IMR-90 (cell line): ENCODE measurements at regions not wholly inside any gene's neighbourhood (a gene's known extent, or its start where the extent isn't known, plus 50 kb on each side); places are given as distances from the start of the nearest gene placed in this dataset.

Experiments used
- ATAC-seq: fragments of 200-7000 bp; cut with Tn5 transposase; 2 replicates; pipeline ENCODE4 v1.9.1; 2020; ENCODE audit warnings: low read depth, mild to moderate bottlenecking, moderate library complexity
- BruUV-seq: library from RNA; stranded (reverse); fragments of 400-500 nt; replicated peaks from 2 replicates; lab custom pipeline; 2021; lab: Mats Ljungman, UMichigan
- CTCF ChIA-PET: fragments of 300-600 bp; formaldehyde crosslinking; extraction: SDS; loops from one replicate; lab custom pipeline; 2021; ENCODE audit warnings: antibody characterized with exemption; lab: Yijun Ruan, JAX
- POLR2A ChIA-PET: fragments of 300-600 bp; sonication (Branson Sonifier 250); formaldehyde crosslinking; loops from one replicate; lab custom pipeline; 2022; ENCODE audit warnings: antibody characterized with exemption; ENCODE audit not compliant: unreplicated experiment; lab: Charles Lee
- DNase-seq: peaks from one replicate; pipeline ENCODE4 v3.0.0; 2013
- H2AFZ ChIP-seq: replicated peaks from 2 replicates; pipeline ENCODE3; 2013; ENCODE audit warnings: low read length, mild to moderate bottlenecking; ENCODE audit not compliant: poor library complexity
- H2AK5ac ChIP-seq: 2 replicates; pipeline ENCODE4 v1.6.1; 2013; ENCODE audit warnings: low read depth, low read length, inconsistent platforms
- H2AK9ac ChIP-seq: replicated peaks from 2 replicates; pipeline ENCODE3; 2013; ENCODE audit warnings: mild to moderate bottlenecking, low read depth, low read length, moderate library complexity; ENCODE audit not compliant: poor library complexity
- H2BK120ac ChIP-seq: 2 replicates; pipeline ENCODE4 v1.6.1; 2013; ENCODE audit warnings: low read depth, low read length, inconsistent platforms
- H2BK15ac ChIP-seq: 3 replicates; pipeline ENCODE4 v1.6.1; 2013; ENCODE audit warnings: low read depth, low read length, inconsistent platforms
- H2BK20ac ChIP-seq: 2 replicates; pipeline ENCODE4 v1.6.1; 2013; ENCODE audit warnings: low read depth, mild to moderate bottlenecking, inconsistent platforms, low read length, moderate library complexity
- H2BK5ac ChIP-seq: 2 replicates; pipeline ENCODE4 v1.6.1; 2013; ENCODE audit warnings: mild to moderate bottlenecking, low read depth, low read length, inconsistent platforms; ENCODE audit not compliant: poor library complexity, severe bottlenecking
- H3K14ac ChIP-seq: replicated peaks from 2 replicates; pipeline ENCODE4 v1.6.1; 2013; ENCODE audit warnings: low read depth, low read length, inconsistent platforms
- H3K18ac ChIP-seq: 2 replicates; pipeline ENCODE4 v1.6.1; 2013; ENCODE audit warnings: low read depth, low read length, control low read depth
- H3K23ac ChIP-seq: 2 replicates; pipeline ENCODE4 v1.6.1; 2013; ENCODE audit warnings: low read depth, low read length, inconsistent platforms
- H3K27ac ChIP-seq: 2 replicates; pipeline ENCODE4 v1.5.1; 2013; ENCODE audit warnings: mild to moderate bottlenecking, control low read depth, low read length; ENCODE audit not compliant: insufficient read depth
- H3K27me3 ChIP-seq: 2 replicates; pipeline ENCODE4 v1.6.1; 2013; ENCODE audit warnings: low read length; ENCODE audit not compliant: control insufficient read depth, insufficient read depth
- H3K36me3 ChIP-seq: 2 replicates; pipeline ENCODE4 v1.6.1; 2013; ENCODE audit warnings: low read length, mixed read lengths; ENCODE audit not compliant: control insufficient read depth, insufficient read depth
- H3K4ac ChIP-seq: 2 replicates; pipeline ENCODE4 v1.6.1; 2013; ENCODE audit warnings: low read depth, low read length, inconsistent platforms
- H3K4me1 ChIP-seq: 2 replicates; pipeline ENCODE4 v1.6.1; 2013; ENCODE audit warnings: low read length, mixed read lengths; ENCODE audit not compliant: control insufficient read depth, insufficient read depth
- H3K4me2 ChIP-seq: 2 replicates; pipeline ENCODE4 v1.6.1; 2013; ENCODE audit warnings: low read depth, mild to moderate bottlenecking, control low read depth, low read length, moderate library complexity
- H3K4me3 ChIP-seq: 2 replicates; pipeline ENCODE4 v1.5.1; 2013; ENCODE audit warnings: low read depth, mild to moderate bottlenecking, control low read depth, low read length, moderate library complexity; ENCODE audit not compliant: insufficient read depth
- H3K56ac ChIP-seq: 2 replicates; pipeline ENCODE4 v1.6.1; 2013; ENCODE audit warnings: low read length, inconsistent platforms; ENCODE audit not compliant: insufficient read depth; ENCODE audit errors: extremely low read depth
- H3K79me1 ChIP-seq, 2 experiments: 2 replicates each; pipeline ENCODE4 v1.6.1; 2013; ENCODE audit warnings: low read length in 2 of 2, inconsistent platforms in 1 of 2, low read depth in 1 of 2
- H3K9ac ChIP-seq: 2 replicates; pipeline ENCODE4 v1.6.1; 2013; ENCODE audit warnings: low read depth, low read length, control low read depth
- H3K9me1 ChIP-seq: 2 replicates; pipeline ENCODE4 v1.6.1; 2013; ENCODE audit warnings: low read length, inconsistent platforms; ENCODE audit not compliant: insufficient read depth
- H3K9me3 ChIP-seq: 2 replicates; pipeline ENCODE4 v1.6.1; 2013; ENCODE audit warnings: low read length; ENCODE audit not compliant: control insufficient read depth, insufficient read depth
- H4K20me1 ChIP-seq: 2 replicates; pipeline ENCODE4 v1.6.1; 2013; ENCODE audit warnings: low read length, inconsistent platforms; ENCODE audit not compliant: insufficient read depth
- H4K5ac ChIP-seq: 2 replicates; pipeline ENCODE4 v1.6.1; 2013; ENCODE audit warnings: mild to moderate bottlenecking, low read depth, low read length, control low read depth
- H4K8ac ChIP-seq, 2 experiments: 2 replicates each; pipeline ENCODE4 v1.6.1; 2013; ENCODE audit warnings: low read depth in 2 of 2, low read length in 2 of 2, control low read depth in 1 of 2, inconsistent platforms in 1 of 2
- H4K91ac ChIP-seq: 2 replicates; pipeline ENCODE4 v1.6.1; 2013; ENCODE audit warnings: low read depth, low read length, inconsistent platforms; ENCODE audit not compliant: insufficient read depth
- BHLHE40 ChIP-seq: fragments of 150-350 bp; IDR thresholded peaks from 2 replicates; pipeline ENCODE4 v1.6.1; 2016; ENCODE audit warnings: mild to moderate bottlenecking, low read depth, low read length
- CEBPB ChIP-seq: IDR thresholded peaks from 2 replicates; pipeline ENCODE4 v1.6.1; 2012; ENCODE audit warnings: low read depth, low read length, improper control_type of control experiment
- CHD1 ChIP-seq: IDR thresholded peaks from 2 replicates; pipeline ENCODE4 v1.6.1; 2012; ENCODE audit warnings: low read depth, low read length, improper control_type of control experiment
- FOS ChIP-seq: fragments of 150-350 bp; IDR thresholded peaks from 2 replicates; pipeline ENCODE4 v1.6.1; 2016; ENCODE audit warnings: low read depth, low read length
- MAFK ChIP-seq: IDR thresholded peaks from 2 replicates; pipeline ENCODE4 v1.6.1; 2012; ENCODE audit warnings: low read depth, low read length, improper control_type of control experiment
- MAZ ChIP-seq: IDR thresholded peaks from 2 replicates; pipeline ENCODE4 v1.6.1; 2012; ENCODE audit warnings: low read depth, mild to moderate bottlenecking, low read length, improper control_type of control experiment, moderate library complexity, borderline replicate concordance
- MXI1 ChIP-seq: IDR thresholded peaks from 2 replicates; pipeline ENCODE4 v1.6.1; 2012; ENCODE audit warnings: low read depth, mild to moderate bottlenecking, low read length, moderate library complexity, borderline replicate concordance
- NFE2L2 ChIP-seq: fragments of 150-350 bp; IDR thresholded peaks from 2 replicates; pipeline ENCODE4 v1.6.1; 2016; ENCODE audit warnings: low read depth, mild to moderate bottlenecking, low read length
- POLR2A ChIP-seq: IDR thresholded peaks from 2 replicates; pipeline ENCODE4 v1.6.1; 2012; ENCODE audit warnings: mild to moderate bottlenecking, low read depth, low read length
- RAD21 ChIP-seq: IDR thresholded peaks from 2 replicates; pipeline ENCODE4 v1.6.1; 2012; ENCODE audit warnings: low read length, improper control_type of control experiment
- RCOR1 ChIP-seq: IDR thresholded peaks from 2 replicates; pipeline ENCODE4 v1.6.1; 2012; ENCODE audit warnings: mild to moderate bottlenecking, low read length, improper control_type of control experiment; ENCODE audit not compliant: insufficient replicate concordance
- RFX5 ChIP-seq: IDR thresholded peaks from 2 replicates; pipeline ENCODE4 v1.8.0; 2012; ENCODE audit warnings: low read depth, mild to moderate bottlenecking, low read length, moderate library complexity
- SMC3 ChIP-seq: fragments of 150-350 bp; IDR thresholded peaks from 2 replicates; pipeline ENCODE4 v1.6.1; 2016; ENCODE audit warnings: low read depth, mild to moderate bottlenecking, antibody characterized with exemption, low read length, moderate library complexity
- WGBS, 2 experiments: methylation state at CpG; one replicate each; pipeline versions ENCODE4 v1.1.5 to v1.1.7; 2013; ENCODE audit warnings: missing lambda C conversion rate in 2 of 2; ENCODE audit not compliant: insufficient read length in 1 of 2; ENCODE audit errors: extremely low coverage in 2 of 2; 5-methylcytosine and 5-hydroxymethylcytosine counted together
- dilution Hi-C: fragments of 300-500 bp; cut with HindIII; formaldehyde crosslinking; loops from one replicate; pipeline ENCODE4 v1.14.3; 2018; ENCODE audit warnings: low sequenced_read_pairs; ENCODE audit not compliant: unreplicated experiment
- in situ Hi-C: fragments of 300-500 bp; cut with MboI; formaldehyde crosslinking; loops from 3 replicates; pipeline ENCODE4 v1.14.3; 2019; ENCODE audit warnings: low sequenced_read_pairs, inconsistent platforms, mixed read lengths
- intact Hi-C: fragments of 100-400 bp; cut with micrococcal nuclease; formaldehyde crosslinking; loops from 2 replicates; pipeline ENCODE4 v1.10.0; 2022
- TF ChIP-seq, protein P1 (sequence below): fragments of 150-350 bp; IDR thresholded peaks from 2 replicates; pipeline ENCODE4 v1.6.1; 2016; ENCODE audit warnings: low read depth, mild to moderate bottlenecking, low read length, moderate library complexity, borderline replicate concordance
- TF ChIP-seq, protein P2 (sequence below): fragments of 150-350 bp; IDR thresholded peaks from 2 replicates; pipeline ENCODE4 v1.6.1; 2017; ENCODE audit warnings: mild to moderate bottlenecking, antibody characterized with exemption, low read length, low read depth

DNA sequence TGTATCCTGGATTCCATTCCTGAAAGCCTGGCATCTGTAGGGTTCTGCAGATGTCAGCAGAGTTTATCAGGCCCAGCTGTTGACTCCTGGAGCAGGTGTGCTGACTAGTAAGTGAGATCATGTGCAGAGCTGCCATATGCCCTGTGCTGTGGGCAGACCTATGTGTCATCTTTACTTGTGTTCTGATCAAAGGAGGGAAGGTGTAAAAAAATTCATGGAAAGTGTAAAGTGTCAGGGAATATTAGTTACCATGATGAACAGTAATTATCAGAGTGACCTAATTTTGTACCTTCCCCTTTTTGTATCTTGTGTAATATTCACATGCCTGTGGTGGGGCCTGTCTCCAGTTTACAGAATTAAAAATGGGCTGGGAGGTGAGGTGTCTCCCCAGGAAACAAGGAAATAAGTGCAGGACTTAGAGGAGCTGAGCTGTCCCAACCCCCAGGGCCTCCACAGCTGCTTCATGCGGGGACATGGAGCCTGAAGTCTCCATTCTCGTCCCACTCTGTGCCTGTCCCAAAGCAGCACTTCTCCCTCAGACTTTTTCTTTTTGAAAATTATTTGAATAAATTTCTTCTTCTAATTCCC lies 148.2 kb upstream of the GGTLC1 start:
- BruUV-seq: no TSS peak
- intact Hi-C loops (no loop called here), dilution Hi-C loops (no loop called here), in situ Hi-C loops (no loop called here)
- Histone ChIP-seq H3K4me1 (no peaks in the 10 kb centered on the region), H3K36me3 (no peaks in the 10 kb centered on the region), H3K27ac (no peak overlapping the region), H4K20me1 (no peaks in the 10 kb centered on the region), H3K23ac (no peak overlapping the region), H3K9ac (no peak overlapping the region), H2BK15ac (no peak overlapping the region), H3K9me3 (no peaks in the 10 kb centered on the region), H2AK5ac (no peak overlapping the region), H2BK120ac (no peak overlapping the region), H3K4ac (no peak overlapping the region), H2BK5ac (no peak overlapping the region), H3K4me2 (no peak overlapping the region), H3K9me1 (no peaks in the 10 kb centered on the region), H3K14ac (no peak overlapping the region), H2AFZ (no peak overlapping the region), H4K5ac (no peak overlapping the region), H3K56ac (no peak overlapping the region), H4K91ac (no peak overlapping the region), H3K27me3 (no peaks in the 10 kb centered on the region), H3K18ac (no peak overlapping the region), H3K79me1 (no peaks in the 10 kb centered on the region), H2AK9ac (no peak overlapping the region), H2BK20ac (no peak overlapping the region), H4K8ac (no peak overlapping the region), H3K4me3 (no peak overlapping the region)
- ChIA-PET CTCF (no interaction called here), POLR2A (no interaction called here)
- DNase-seq (no peak), ATAC-seq (no peak)
- TF ChIP-seq SMC3 (no peak), BHLHE40 (no peak), MXI1 (no peak), MAFK (no peak), CEBPB (no peak), RCOR1 (no peak), FOS (no peak), RFX5 (no peak), MAZ (no peak), POLR2A (no peak), RAD21 (no peak), CHD1 (no peak), NFE2L2 (no peak)
- TF ChIP-seq, protein P1, sequence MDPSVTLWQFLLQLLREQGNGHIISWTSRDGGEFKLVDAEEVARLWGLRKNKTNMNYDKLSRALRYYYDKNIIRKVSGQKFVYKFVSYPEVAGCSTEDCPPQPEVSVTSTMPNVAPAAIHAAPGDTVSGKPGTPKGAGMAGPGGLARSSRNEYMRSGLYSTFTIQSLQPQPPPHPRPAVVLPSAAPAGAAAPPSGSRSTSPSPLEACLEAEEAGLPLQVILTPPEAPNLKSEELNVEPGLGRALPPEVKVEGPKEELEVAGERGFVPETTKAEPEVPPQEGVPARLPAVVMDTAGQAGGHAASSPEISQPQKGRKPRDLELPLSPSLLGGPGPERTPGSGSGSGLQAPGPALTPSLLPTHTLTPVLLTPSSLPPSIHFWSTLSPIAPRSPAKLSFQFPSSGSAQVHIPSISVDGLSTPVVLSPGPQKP: no peak
- TF ChIP-seq, protein P2, sequence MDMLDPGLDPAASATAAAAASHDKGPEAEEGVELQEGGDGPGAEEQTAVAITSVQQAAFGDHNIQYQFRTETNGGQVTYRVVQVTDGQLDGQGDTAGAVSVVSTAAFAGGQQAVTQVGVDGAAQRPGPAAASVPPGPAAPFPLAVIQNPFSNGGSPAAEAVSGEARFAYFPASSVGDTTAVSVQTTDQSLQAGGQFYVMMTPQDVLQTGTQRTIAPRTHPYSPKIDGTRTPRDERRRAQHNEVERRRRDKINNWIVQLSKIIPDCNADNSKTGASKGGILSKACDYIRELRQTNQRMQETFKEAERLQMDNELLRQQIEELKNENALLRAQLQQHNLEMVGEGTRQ: no peak
- no CpG with 5 or more reads among the region's 2 CpGs for WGBS, 2 experiments
